CD4-positive, alpha-beta memory T cell (primary cell): ENCODE measurements at regions not wholly inside any gene's neighbourhood (a gene's known extent, or its start where the extent isn't known, plus 50 kb on each side); places are given as distances from the start of the nearest gene placed in this dataset.
"Not testable (repeated sequence)": the region's sequence is repeated elsewhere in the genome, so short reads cannot be mapped to it uniquely, and the experiment has no call there.

Experiments
- CTCF ChIA-PET: fragments of 350-600 bp; sonication (Branson Sonifier 250); formaldehyde crosslinking; loops from one replicate; lab custom pipeline; 2021; ENCODE audit warnings: inconsistent platforms; ENCODE audit not compliant: partially characterized antibody; lab: Charles Lee
- POLR2A ChIA-PET: fragments of 350-600 bp; sonication (Branson Sonifier 250); formaldehyde crosslinking; loops from one replicate; lab custom pipeline; 2021; ENCODE audit not compliant: partially characterized antibody; lab: Charles Lee
- DNase-seq, 5 donors: peaks; one replicate each; pipeline versions ENCODE4 v3.0.0 to v3.0.0-alpha.2; 2020 to 2022; ENCODE audit warnings: mixed read lengths in 1 of 5
- H3K27ac ChIP-seq: one replicate; pipeline ENCODE4 v1.7.0; 2013; ENCODE audit warnings: low read depth, low read length
- H3K27me3 ChIP-seq: 2 replicates; pipeline ENCODE4 v1.7.0; 2013; ENCODE audit warnings: mild to moderate bottlenecking, low read length, moderate library complexity; ENCODE audit not compliant: insufficient read depth
- H3K36me3 ChIP-seq: 2 replicates; pipeline ENCODE4 v1.7.0; 2013; ENCODE audit warnings: mild to moderate bottlenecking, low read length, moderate library complexity; ENCODE audit not compliant: insufficient read depth
- H3K4me1 ChIP-seq: 2 replicates; pipeline ENCODE4 v1.7.0; 2013; ENCODE audit warnings: mild to moderate bottlenecking, low read length, moderate library complexity; ENCODE audit not compliant: insufficient read depth
- H3K4me3 ChIP-seq, 2 donors: one replicate each; pipeline ENCODE4 v1.7.0; 2013; ENCODE audit warnings: low read length in 2 of 2, mild to moderate bottlenecking in 1 of 2
- H3K9me3 ChIP-seq, 2 donors: one replicate each; pipeline ENCODE4 v1.7.0; 2013; ENCODE audit warnings: low read length in 2 of 2, control low read depth in 1 of 2; ENCODE audit not compliant: control insufficient read depth in 1 of 2
- H3K27ac Mint-ChIP-seq, 7 donors: one replicate each; pipeline ENCODE4 v1.8.0; 2020 to 2021; ENCODE audit warnings: mixed read lengths in 7 of 7, mild to moderate bottlenecking in 6 of 7, inconsistent platforms in 3 of 7, moderate library complexity in 3 of 7
- H3K27me3 Mint-ChIP-seq, 2 donors: one replicate each; pipeline ENCODE4 v1.8.0; 2020 to 2021; ENCODE audit warnings: mixed read lengths in 2 of 2
- H3K36me3 Mint-ChIP-seq, 2 donors: one replicate each; pipeline ENCODE4 v1.8.0; 2020 to 2021; ENCODE audit warnings: mixed read lengths in 2 of 2, inconsistent platforms in 1 of 2, mild to moderate bottlenecking in 1 of 2
- H3K4me1 Mint-ChIP-seq, 4 donors: one replicate each; pipeline ENCODE4 v1.8.0; 2020 to 2021; ENCODE audit warnings: mixed read lengths in 4 of 4, mild to moderate bottlenecking in 1 of 4
- H3K4me3 Mint-ChIP-seq, 8 donors: one replicate each; pipeline ENCODE4 v1.8.0; 2020 to 2021; ENCODE audit warnings: mixed read lengths in 8 of 8, mild to moderate bottlenecking in 7 of 8, moderate library complexity in 6 of 8, inconsistent platforms in 3 of 8
- H3K9me3 Mint-ChIP-seq, 8 donors: one replicate each; pipeline ENCODE4 v1.8.0; 2020 to 2021; ENCODE audit warnings: mixed read lengths in 8 of 8, mild to moderate bottlenecking in 5 of 8, inconsistent platforms in 3 of 8, moderate library complexity in 1 of 8
- intact Hi-C: fragments of 100-400 bp; cut with micrococcal nuclease; formaldehyde crosslinking; loops from one replicate; pipeline ENCODE4 v1.15.1; 2023

GRCh38 chr1:118381197-118381869 lies 196.3 kb upstream of the SPAG17 start:
- no peaks in the 10 kb centered on the region for H3K27me3 Mint-ChIP-seq
- H3K27ac Mint-ChIP-seq = no peak overlapping the region
- H3K4me3 ChIP-seq = no peak overlapping the region
- no peaks in the 10 kb centered on the region for H3K9me3 ChIP-seq
- H3K36me3 Mint-ChIP-seq = no peaks in the 10 kb centered on the region
- ChIA-PET POLR2A (no interaction called here), CTCF (no interaction called here)
- no peaks in the 10 kb centered on the region for H3K36me3 ChIP-seq
- no peaks in the 10 kb centered on the region for H3K4me1 ChIP-seq
- no peak overlapping the region for H3K27ac ChIP-seq
- H3K4me3 Mint-ChIP-seq = no peak overlapping the region
- H3K9me3 Mint-ChIP-seq = peaks cover 0 to 20% (median 9%) of the 10 kb centered on the region in 8 donors
- no peaks in the 10 kb centered on the region for H3K4me1 Mint-ChIP-seq
- H3K27me3 ChIP-seq = no peaks in the 10 kb centered on the region
- intact Hi-C loops = no loop called here
- DNase-seq = no peak

- H3K36me3 Mint-ChIP-seq, intact Hi-C loops, H3K27me3 Mint-ChIP-seq, H3K4me1 ChIP-seq, H3K36me3 ChIP-seq, H3K27ac ChIP-seq, H3K4me3 Mint-ChIP-seq, H3K9me3 ChIP-seq, DNase-seq, H3K4me1 Mint-ChIP-seq, CTCF ChIA-PET, H3K27ac Mint-ChIP-seq, H3K27me3 ChIP-seq, H3K4me3 ChIP-seq: not testable (repeated sequence)
- POLR2A ChIA-PET = interaction anchor here (0.6 kb wide), 1 partner anchor 311 kb away, joined by 6 read pairs; no protein-coding TSS in a partner anchor
- H3K9me3 Mint-ChIP-seq = peaks cover 0 to 37% (median 23%) of the 10 kb centered on the region in 8 donors
Measured at GRCh38 chr1:118377183-118377582, 192.2 kb upstream of the SPAG17 start.

- Histone ChIP-seq H3K4me3 (no peak overlapping the region), H3K36me3 (no peaks in the 10 kb centered on the region), H3K27ac (no peak overlapping the region), H3K4me1 (no peaks in the 10 kb centered on the region), H3K27me3 (no peaks in the 10 kb centered on the region), H3K9me3 (no peaks in the 10 kb centered on the region)
- Mint-ChIP-seq H3K4me1 (no peaks in the 10 kb centered on the region), H3K27me3 (no peaks in the 10 kb centered on the region), H3K36me3 (no peaks in the 10 kb centered on the region), H3K27ac (no peak overlapping the region), H3K9me3 (peaks cover 0 to 38% (median 25%) of the 10 kb centered on the region in 8 donors), H3K4me3 (no peak overlapping the region)
- ChIA-PET CTCF (no interaction called here), POLR2A (no interaction called here)
- intact Hi-C loops = no loop called here
- no peak for DNase-seq
Measured at GRCh38 chr1:118371612-118372011, 186.6 kb upstream of the SPAG17 start.

- H3K36me3 Mint-ChIP-seq = no peaks in the 10 kb centered on the region
- H3K27ac Mint-ChIP-seq = no peak overlapping the region
- no peak for DNase-seq
- POLR2A ChIA-PET = no interaction called here
- no peaks in the 10 kb centered on the region for H3K27me3 ChIP-seq
- no peaks in the 10 kb centered on the region for H3K4me1 ChIP-seq
- CTCF ChIA-PET = no interaction called here
- no peak overlapping the region for H3K4me3 ChIP-seq
- no peak overlapping the region for H3K27ac ChIP-seq
- no peak overlapping the region for H3K4me3 Mint-ChIP-seq
- intact Hi-C loops = no loop called here
- no peaks in the 10 kb centered on the region for H3K9me3 ChIP-seq
- peaks cover 2 to 44% (median 28%) of the 10 kb centered on the region in 8 donors for H3K9me3 Mint-ChIP-seq
- no peaks in the 10 kb centered on the region for H3K27me3 Mint-ChIP-seq
- H3K4me1 Mint-ChIP-seq = no peaks in the 10 kb centered on the region
- no peaks in the 10 kb centered on the region for H3K36me3 ChIP-seq
Measured at GRCh38 chr1:118370861-118371260, 185.8 kb upstream of the SPAG17 start.

- no peak overlapping the region for H3K27ac ChIP-seq
- H3K27me3 ChIP-seq = no peaks in the 10 kb centered on the region
- Mint-ChIP-seq H3K36me3 (no peaks in the 10 kb centered on the region), H3K27me3 (no peaks in the 10 kb centered on the region), H3K4me3 (no peak overlapping the region), H3K9me3 (peaks cover 7 to 51% (median 31%) of the 10 kb centered on the region in 8 donors), H3K4me1 (no peaks in the 10 kb centered on the region), H3K27ac (no peak overlapping the region)
- no peaks in the 10 kb centered on the region for H3K4me1 ChIP-seq
- H3K36me3 ChIP-seq = no peaks in the 10 kb centered on the region
- POLR2A ChIA-PET = no interaction called here
- CTCF ChIA-PET = no interaction called here
- intact Hi-C loops = no loop called here
- H3K4me3 ChIP-seq = no peak overlapping the region
- H3K9me3 ChIP-seq = peaks cover 0 to 10% of the 10 kb centered on the region in 2 donors
- DNase-seq = no peak
Measured at GRCh38 chr1:118366286-118366685, 181.3 kb upstream of the SPAG17 start.

- POLR2A ChIA-PET = no interaction called here
Measured at GRCh38 chr1:118364882-118365281, 179.9 kb upstream of the SPAG17 start.

GRCh38 chr1:118363396-118363795 lies 178.4 kb upstream of the SPAG17 start:
- no peaks in the 10 kb centered on the region for H3K36me3 Mint-ChIP-seq
- Histone ChIP-seq H3K4me1 (no peaks in the 10 kb centered on the region), H3K36me3 (no peaks in the 10 kb centered on the region), H3K4me3 (no peak overlapping the region), H3K9me3 (peaks cover 0 to 10% of the 10 kb centered on the region in 2 donors), H3K27ac (no peak overlapping the region), H3K27me3 (no peaks in the 10 kb centered on the region)
- ChIA-PET POLR2A (no interaction called here), CTCF (no interaction called here)
- H3K27me3 Mint-ChIP-seq = no peaks in the 10 kb centered on the region
- no peak overlapping the region for H3K4me3 Mint-ChIP-seq
- H3K4me1 Mint-ChIP-seq = no peaks in the 10 kb centered on the region
- no peak overlapping the region for H3K27ac Mint-ChIP-seq
- no peak for DNase-seq
- H3K9me3 Mint-ChIP-seq = peaks cover 5 to 45% (median 24%) of the 10 kb centered on the region in 8 donors
- intact Hi-C loops = no loop called here

More at GRCh38 chr1:118364882-118365281, 179.9 kb upstream of the SPAG17 start:
- H3K36me3 ChIP-seq = no peaks in the 10 kb centered on the region
- CTCF ChIA-PET = no interaction called here
- H3K27ac Mint-ChIP-seq = no peak overlapping the region
- no peaks in the 10 kb centered on the region for H3K36me3 Mint-ChIP-seq
- no peak overlapping the region for H3K27ac ChIP-seq
- DNase-seq = no peak
- intact Hi-C loops = no loop called here
- H3K9me3 ChIP-seq = peaks cover 0 to 10% of the 10 kb centered on the region in 2 donors
- H3K4me3 Mint-ChIP-seq = no peak overlapping the region
- no peak overlapping the region for H3K4me3 ChIP-seq
- no peaks in the 10 kb centered on the region for H3K27me3 Mint-ChIP-seq
- no peaks in the 10 kb centered on the region for H3K4me1 Mint-ChIP-seq
- no peaks in the 10 kb centered on the region for H3K4me1 ChIP-seq
- H3K27me3 ChIP-seq = no peaks in the 10 kb centered on the region
- peaks cover 5 to 45% (median 25%) of the 10 kb centered on the region in 8 donors for H3K9me3 Mint-ChIP-seq
